DOHH2 (cell line): ENCODE measurements at regions not wholly inside any gene's neighbourhood (a gene's known extent, or its start where the extent isn't known, plus 50 kb on each side); places are given as distances from the start of the nearest gene placed in this dataset.
A peak's percentile ranks its signal among the peaks of the same experiment; 100 is the strongest.
"Not testable (repeated sequence)": the region's sequence is repeated elsewhere in the genome, so short reads cannot be mapped to it uniquely, and the experiment has no call there.

Experiments
- H3F3A ChIP-seq: fragments of 200-600 bp; sonication (generic), shearing (Covaris generic); 2 replicates; pipeline ENCODE4 v1.6.0; 2016; ENCODE audit warnings: antibody characterized with exemption, mild to moderate bottlenecking; ENCODE audit not compliant: control insufficient read depth, insufficient read depth
- H3K27ac ChIP-seq: fragments of 200-600 bp; sonication (generic); 2 replicates; pipeline ENCODE4 v1.5.1; 2014; ENCODE audit warnings: low read depth, mild to moderate bottlenecking, low read length, moderate library complexity
- H3K27me3 ChIP-seq: fragments of 200-600 bp; sonication (generic); 2 replicates; pipeline ENCODE4 v1.6.1; 2014; ENCODE audit warnings: mild to moderate bottlenecking, low read length, mixed read lengths; ENCODE audit not compliant: control insufficient read depth
- H3K36me3 ChIP-seq: fragments of 200-600 bp; sonication (generic); 2 replicates; pipeline ENCODE4 v1.6.1; 2014; ENCODE audit warnings: mild to moderate bottlenecking, low read length, moderate library complexity, mixed read lengths; ENCODE audit not compliant: control insufficient read depth
- H3K4me1 ChIP-seq: fragments of 200-600 bp; sonication (generic); 2 replicates; pipeline ENCODE4 v1.6.1; 2014; ENCODE audit warnings: mild to moderate bottlenecking, low read length, mixed read lengths; ENCODE audit not compliant: control insufficient read depth
- H3K4me2 ChIP-seq: fragments of 200-600 bp; sonication (generic); 2 replicates; pipeline ENCODE4 v1.6.0; 2014; ENCODE audit warnings: mild to moderate bottlenecking, low read length, moderate library complexity
- H3K4me3 ChIP-seq: fragments of 200-600 bp; sonication (generic); 2 replicates; pipeline ENCODE4 v1.5.1; 2014; ENCODE audit warnings: mild to moderate bottlenecking, low read length, mixed read lengths
- H3K79me2 ChIP-seq: fragments of 200-600 bp; sonication (generic); 2 replicates; pipeline ENCODE4 v1.6.1; 2014; ENCODE audit warnings: mild to moderate bottlenecking, low read length, mixed read lengths; ENCODE audit not compliant: control insufficient read depth
- H3K9me2 ChIP-seq: fragments of 200-600 bp; sonication (generic); replicated peaks from 2 replicates; pipeline ENCODE4 v1.6.1; 2014; ENCODE audit warnings: mild to moderate bottlenecking, low read length, mixed read lengths; ENCODE audit not compliant: control insufficient read depth
- H3K9me3 ChIP-seq: fragments of 200-600 bp; sonication (generic); 2 replicates; pipeline ENCODE4 v1.6.1; 2014; ENCODE audit warnings: antibody characterized with exemption, low read length, mixed read lengths; ENCODE audit not compliant: control insufficient read depth, insufficient read depth
- H4K20me1 ChIP-seq: fragments of 200-600 bp; sonication (generic); 2 replicates; pipeline ENCODE4 v1.6.0; 2014; ENCODE audit warnings: low read depth, mild to moderate bottlenecking, antibody characterized with exemption, low read length, moderate library complexity; ENCODE audit not compliant: control insufficient read depth, insufficient read depth
- TF ChIP-seq, protein P1 (sequence below): fragments of 200-600 bp; sonication (generic); IDR thresholded peaks from one replicate; pipeline ENCODE4 v1.5.1; 2014; ENCODE audit warnings: antibody characterized with exemption, mild to moderate bottlenecking, low read depth, low read length; ENCODE audit not compliant: poor library complexity, severe bottlenecking

DNA sequence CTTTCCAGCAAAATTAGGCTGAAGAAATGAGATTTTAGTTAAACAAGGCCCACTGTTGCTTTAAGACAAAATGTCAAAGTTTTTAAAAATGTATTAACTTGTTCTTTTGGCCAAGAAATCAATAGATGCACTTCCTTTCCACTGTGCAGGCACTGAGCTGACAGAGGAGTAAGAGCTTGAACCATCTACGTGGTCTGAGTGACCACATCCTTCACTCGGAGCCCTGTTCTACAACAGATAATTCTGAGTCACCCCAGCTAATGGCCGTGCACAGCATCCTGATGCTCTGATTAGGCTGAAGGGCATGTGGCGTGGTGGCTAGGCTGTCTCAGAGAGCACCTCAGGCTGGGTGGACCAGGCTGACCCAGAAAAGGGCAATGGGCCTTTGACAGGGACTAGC, 107.9 kb downstream of the POTEC start:
- H3K4me3 ChIP-seq, H3K4me1 ChIP-seq: not testable (repeated sequence)

DNA sequence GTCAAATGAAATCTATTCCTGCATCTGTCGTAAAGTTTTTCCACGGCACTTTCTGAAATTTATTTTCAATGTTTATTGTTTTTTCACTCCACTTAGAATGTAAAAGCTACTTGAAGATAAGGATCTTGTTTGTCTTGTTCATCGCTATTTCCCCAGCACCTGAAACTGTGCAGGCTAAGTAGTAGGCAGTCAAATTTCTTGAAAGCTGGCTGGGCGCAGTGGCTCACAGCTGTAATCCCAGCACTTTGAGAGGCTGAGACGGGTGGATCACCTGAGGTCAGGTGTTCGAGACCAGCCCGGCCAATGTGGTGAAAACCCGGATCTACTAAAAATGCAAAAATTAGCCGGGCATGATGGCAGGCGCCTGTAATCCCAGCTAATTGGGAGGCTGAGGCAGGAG, 111.0 kb downstream of the POTEC start:
- H3K4me2 ChIP-seq, H3K4me3 ChIP-seq, H3K27ac ChIP-seq: not testable (repeated sequence)

More for the DNA sequence above, 107.9 kb downstream of the POTEC start:
- H3K79me2 ChIP-seq, H4K20me1 ChIP-seq, H3K36me3 ChIP-seq, H3F3A ChIP-seq, H3K27ac ChIP-seq, H3K9me3 ChIP-seq, H3K27me3 ChIP-seq, H3K9me2 ChIP-seq, H3K4me2 ChIP-seq: not testable (repeated sequence)

DNA sequence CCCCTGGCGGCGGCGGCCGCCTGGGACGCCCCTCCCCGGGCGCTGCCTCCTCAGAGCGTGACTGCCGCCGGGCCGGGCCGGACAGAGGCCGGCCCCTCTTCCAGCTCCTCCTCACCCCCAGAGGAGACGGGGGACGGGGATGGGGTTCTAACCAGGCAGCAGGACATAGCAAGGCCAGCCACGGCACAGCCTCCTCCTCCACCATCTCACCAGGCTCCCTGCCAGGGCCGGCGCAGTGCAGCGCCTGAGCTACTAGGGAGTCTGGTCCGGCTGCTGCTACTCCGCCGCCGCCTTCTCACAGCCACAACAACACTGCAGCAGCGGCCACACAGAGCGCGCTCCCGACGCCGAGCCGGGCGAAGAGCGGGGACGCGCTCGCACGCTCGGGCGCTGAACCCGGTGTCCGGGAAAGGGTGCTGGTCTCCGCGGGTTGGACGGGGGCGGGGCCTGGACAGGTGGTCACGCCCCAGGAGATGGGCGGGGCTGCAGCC, 112.3 kb downstream of the POTEC start:
- not testable (repeated sequence) for H3K27me3 ChIP-seq, H3K4me3 ChIP-seq, H3K4me2 ChIP-seq, H3K4me1 ChIP-seq, H4K20me1 ChIP-seq, H3K27ac ChIP-seq, H3K36me3 ChIP-seq, H3K79me2 ChIP-seq, H3K9me2 ChIP-seq, H3K9me3 ChIP-seq, H3F3A ChIP-seq

More for the DNA sequence above, 111.0 kb downstream of the POTEC start:
- H3K36me3 ChIP-seq, H3K4me1 ChIP-seq, H3K9me3 ChIP-seq, H4K20me1 ChIP-seq, H3K9me2 ChIP-seq, H3F3A ChIP-seq, H3K79me2 ChIP-seq, H3K27me3 ChIP-seq: not testable (repeated sequence)

GRCh38 chr18:14415806-14416205, 127.6 kb downstream of the POTEC start:
- not testable (repeated sequence) for H3K4me3 ChIP-seq, H3K4me1 ChIP-seq, H3F3A ChIP-seq, H3K79me2 ChIP-seq, H3K4me2 ChIP-seq, H3K36me3 ChIP-seq, H3K27me3 ChIP-seq, H3K9me2 ChIP-seq, H3K27ac ChIP-seq, H3K9me3 ChIP-seq, H4K20me1 ChIP-seq
- TF ChIP-seq, protein P1, sequence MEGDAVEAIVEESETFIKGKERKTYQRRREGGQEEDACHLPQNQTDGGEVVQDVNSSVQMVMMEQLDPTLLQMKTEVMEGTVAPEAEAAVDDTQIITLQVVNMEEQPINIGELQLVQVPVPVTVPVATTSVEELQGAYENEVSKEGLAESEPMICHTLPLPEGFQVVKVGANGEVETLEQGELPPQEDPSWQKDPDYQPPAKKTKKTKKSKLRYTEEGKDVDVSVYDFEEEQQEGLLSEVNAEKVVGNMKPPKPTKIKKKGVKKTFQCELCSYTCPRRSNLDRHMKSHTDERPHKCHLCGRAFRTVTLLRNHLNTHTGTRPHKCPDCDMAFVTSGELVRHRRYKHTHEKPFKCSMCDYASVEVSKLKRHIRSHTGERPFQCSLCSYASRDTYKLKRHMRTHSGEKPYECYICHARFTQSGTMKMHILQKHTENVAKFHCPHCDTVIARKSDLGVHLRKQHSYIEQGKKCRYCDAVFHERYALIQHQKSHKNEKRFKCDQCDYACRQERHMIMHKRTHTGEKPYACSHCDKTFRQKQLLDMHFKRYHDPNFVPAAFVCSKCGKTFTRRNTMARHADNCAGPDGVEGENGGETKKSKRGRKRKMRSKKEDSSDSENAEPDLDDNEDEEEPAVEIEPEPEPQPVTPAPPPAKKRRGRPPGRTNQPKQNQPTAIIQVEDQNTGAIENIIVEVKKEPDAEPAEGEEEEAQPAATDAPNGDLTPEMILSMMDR = peak; percentile 28

DNA sequence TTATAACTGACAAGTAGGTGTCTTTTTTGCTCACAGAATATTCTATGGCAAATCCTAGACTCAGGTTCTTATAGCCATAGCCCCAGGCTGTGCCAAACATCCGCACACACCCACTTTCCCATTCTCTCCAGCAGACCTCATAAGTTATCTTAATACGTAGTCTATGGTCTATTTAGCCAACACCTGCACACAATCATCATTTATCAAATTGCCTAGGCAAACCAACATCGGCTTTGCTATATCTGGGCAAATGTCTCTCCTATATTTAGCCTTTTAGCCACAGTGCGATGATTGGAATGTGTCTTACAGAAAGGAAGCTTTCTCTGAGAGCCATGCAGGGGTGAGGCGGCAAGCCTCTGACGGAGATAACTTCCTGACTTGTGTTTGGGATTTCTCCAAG, 128.0 kb downstream of the POTEC start:
- not testable (repeated sequence) for H4K20me1 ChIP-seq, H3K9me2 ChIP-seq, H3K9me3 ChIP-seq, H3K4me3 ChIP-seq, H3F3A ChIP-seq, H3K27me3 ChIP-seq, H3K36me3 ChIP-seq, H3K4me2 ChIP-seq, H3K4me1 ChIP-seq, H3K27ac ChIP-seq, H3K79me2 ChIP-seq

GRCh38 chr18:14395533-14395932, 147.9 kb downstream of the POTEC start:
- not testable (repeated sequence) for H3K4me3 ChIP-seq, H3K36me3 ChIP-seq, H3K4me2 ChIP-seq, H3K9me3 ChIP-seq, H3K9me2 ChIP-seq, H3K27ac ChIP-seq, H3K79me2 ChIP-seq, H4K20me1 ChIP-seq, H3F3A ChIP-seq, H3K4me1 ChIP-seq, H3K27me3 ChIP-seq

DNA sequence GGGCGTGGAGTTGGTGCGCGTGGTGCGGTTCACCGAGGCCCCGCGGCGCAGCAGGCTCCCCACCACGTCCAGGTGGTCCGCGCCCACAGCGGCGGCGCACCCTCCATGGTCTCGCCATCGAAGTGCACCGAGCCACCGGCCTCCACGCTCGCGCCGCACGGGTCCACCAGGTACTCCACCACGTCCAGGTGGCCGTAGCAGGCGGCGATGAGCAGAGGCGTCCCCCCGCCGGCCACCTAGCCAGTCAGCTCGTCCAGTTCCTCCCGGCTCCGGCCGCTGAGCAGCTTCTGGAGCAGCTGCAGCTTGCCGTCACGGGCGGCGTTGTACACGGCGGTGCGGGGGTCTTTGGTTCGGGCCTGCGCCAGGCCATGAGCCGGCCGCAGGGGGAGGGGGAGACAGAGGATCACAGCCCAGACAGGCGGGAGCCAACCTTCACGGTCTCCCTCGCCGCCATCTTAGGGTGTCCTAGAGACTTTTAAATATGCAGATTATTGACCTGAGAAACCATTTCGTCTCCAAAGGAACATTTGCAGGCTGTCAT, 149.8 kb downstream of the POTEC start:
- not testable (repeated sequence) for H3K36me3 ChIP-seq, H3K4me1 ChIP-seq, H3K9me2 ChIP-seq, H3K4me3 ChIP-seq, H3K79me2 ChIP-seq, H3K27me3 ChIP-seq, H4K20me1 ChIP-seq, H3K4me2 ChIP-seq, H3K9me3 ChIP-seq, H3F3A ChIP-seq, H3K27ac ChIP-seq

DNA sequence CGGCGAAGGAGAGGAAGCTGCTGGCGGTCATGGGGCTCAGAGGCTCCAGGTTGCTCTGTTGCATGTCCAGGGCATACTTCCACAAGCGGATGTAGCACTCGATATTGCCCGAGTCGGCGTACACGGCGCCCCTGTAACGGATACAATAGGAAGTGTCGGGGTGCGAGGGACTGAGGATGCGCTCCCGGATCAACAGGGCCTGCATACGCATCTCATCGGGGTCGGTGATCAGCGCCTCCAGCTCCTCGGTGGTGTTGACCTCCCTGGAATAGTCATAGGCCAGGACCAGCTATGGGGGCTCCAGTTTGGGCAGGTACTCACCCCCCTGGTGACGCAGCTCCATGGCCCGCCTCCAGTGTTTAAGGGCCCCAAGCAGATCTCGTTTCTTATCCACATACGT, 150.8 kb downstream of the POTEC start:
- not testable (repeated sequence) for H3K27me3 ChIP-seq, H3K27ac ChIP-seq, H3K4me3 ChIP-seq, H3K9me2 ChIP-seq, H4K20me1 ChIP-seq, H3K36me3 ChIP-seq, H3K4me1 ChIP-seq, H3K9me3 ChIP-seq, H3K4me2 ChIP-seq, H3K79me2 ChIP-seq, H3F3A ChIP-seq
